NCI-H2107 (cell line): ENCODE measurements at regions not wholly inside any gene's neighbourhood (a gene's known extent, or its start where the extent isn't known, plus 50 kb on each side); places are given as distances from the start of the nearest gene placed in this dataset.
"Not testable (repeated sequence)": the region's sequence is repeated elsewhere in the genome, so short reads cannot be mapped to it uniquely, and the experiment has no call there.

Experiments used
- DNase-seq: peaks from one replicate; lab custom pipeline; 2025; lab: John Stamatoyannopoulos, UW

DNA sequence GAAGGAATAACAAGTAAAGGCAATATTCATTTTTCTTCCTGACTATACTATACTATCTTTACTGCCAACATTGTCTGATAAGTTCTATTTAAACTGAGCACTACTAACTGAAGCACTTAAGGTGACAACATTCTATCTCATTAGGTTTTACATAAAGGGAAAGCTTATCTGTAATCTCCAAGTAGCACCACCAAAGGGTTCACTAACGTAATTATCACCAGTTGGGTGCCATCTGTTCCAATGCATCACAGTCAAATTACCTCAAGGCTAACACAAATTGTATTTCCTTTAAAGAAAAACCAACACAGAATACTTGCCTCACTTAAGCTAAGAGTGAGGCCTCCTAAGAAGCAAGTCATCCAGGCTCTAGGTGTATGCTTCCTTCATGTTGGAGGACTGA is 453.8 kb downstream of the RAP2B start:
- DNase-seq: no peak

DNA sequence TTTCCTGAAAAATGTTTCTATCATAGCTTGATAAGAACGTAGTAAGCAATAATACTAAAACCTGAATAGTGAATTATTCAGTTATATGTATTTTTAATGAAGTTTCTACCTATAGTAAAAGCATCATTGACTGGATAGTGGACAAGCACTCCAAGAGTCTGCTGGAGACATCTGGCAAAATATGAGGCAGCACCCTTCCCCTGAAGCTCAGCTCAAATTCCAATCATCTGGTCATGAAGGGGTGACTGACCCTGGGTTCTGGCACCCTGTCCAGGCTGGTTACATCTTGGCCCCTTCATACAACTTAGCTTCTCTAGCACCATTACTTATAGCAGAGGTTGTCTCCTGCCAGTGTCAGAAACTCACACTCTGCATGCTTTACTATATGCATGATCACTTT is 455.4 kb downstream of the RAP2B start:
- DNase-seq: no peak

DNA sequence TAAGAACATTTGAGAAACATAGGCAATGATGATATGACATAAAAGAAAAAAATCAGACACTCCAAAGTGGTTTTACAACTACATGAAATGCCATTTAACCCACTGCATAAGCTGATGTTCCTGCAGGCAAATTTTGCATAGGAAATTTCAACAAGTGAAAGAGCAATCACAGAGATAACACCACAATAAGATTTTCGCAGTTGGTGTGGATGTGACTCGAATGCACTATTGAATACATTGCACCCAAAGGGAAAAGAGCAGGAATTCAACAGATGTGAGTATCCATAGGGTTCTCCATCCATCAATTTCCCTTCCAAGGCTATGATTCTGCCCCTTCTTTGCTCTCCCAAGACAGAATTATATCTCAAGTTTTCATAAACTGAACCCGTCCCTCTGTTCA is 456.1 kb downstream of the RAP2B start:
- no peak for DNase-seq

DNA sequence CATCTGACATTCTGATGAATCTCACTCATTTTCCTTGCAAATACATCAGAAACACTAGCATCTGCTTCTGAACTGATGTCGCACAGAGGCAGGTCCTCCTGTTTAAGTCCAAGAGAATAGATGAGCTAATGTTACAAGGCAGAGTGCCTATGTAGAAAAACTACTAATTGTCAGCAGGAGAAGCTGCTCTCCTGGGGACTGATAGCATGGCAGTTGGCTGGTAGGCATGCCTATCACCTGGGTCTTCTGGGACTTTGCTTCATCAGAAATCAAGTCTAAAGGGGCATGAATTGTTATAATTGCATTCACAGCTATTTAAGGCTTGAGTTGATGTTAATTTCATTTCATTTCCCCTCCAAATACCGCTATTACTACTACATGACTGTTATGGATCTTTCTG is 457.2 kb downstream of the RAP2B start:
- DNase-seq: no peak

DNA sequence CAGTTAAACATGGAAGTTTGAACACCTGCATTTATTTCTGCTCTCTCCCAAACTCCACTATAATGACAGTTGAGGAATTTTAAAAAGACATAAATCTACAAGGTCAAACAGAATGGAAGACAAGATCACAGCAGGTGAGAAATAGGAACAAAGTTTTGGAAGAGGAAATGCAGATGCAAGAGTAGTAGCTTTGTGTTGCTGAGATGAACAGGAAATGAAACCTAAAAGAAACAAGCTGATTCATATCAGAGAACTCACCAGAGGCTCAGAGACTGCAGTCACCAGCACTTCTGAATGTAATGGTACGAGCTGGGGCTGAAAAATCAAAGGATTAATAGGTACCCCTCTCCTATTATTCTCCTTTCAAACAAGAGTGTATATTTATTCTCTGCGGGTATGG is 459.9 kb downstream of the RAP2B start:
- no peak for DNase-seq

DNA sequence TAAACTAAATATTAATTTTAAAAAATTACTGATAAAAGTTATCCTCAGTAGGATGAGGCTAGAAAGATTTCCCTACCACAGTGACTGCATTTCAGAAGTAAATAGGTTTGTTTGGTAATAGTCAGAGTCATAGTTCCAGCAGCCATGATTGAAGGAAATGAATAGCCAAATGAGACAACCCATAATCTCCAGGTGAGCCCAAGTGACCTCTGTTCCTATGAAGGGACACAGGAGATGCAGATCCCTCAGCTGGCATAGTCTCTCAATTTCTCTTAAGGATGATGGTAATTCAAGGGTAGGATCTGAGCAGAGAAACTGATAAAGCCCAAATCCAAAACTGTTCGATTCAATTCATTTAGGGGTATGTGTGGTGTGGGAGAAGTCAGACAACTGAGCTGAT is 461.8 kb downstream of the RAP2B start:
- DNase-seq: no peak

DNA sequence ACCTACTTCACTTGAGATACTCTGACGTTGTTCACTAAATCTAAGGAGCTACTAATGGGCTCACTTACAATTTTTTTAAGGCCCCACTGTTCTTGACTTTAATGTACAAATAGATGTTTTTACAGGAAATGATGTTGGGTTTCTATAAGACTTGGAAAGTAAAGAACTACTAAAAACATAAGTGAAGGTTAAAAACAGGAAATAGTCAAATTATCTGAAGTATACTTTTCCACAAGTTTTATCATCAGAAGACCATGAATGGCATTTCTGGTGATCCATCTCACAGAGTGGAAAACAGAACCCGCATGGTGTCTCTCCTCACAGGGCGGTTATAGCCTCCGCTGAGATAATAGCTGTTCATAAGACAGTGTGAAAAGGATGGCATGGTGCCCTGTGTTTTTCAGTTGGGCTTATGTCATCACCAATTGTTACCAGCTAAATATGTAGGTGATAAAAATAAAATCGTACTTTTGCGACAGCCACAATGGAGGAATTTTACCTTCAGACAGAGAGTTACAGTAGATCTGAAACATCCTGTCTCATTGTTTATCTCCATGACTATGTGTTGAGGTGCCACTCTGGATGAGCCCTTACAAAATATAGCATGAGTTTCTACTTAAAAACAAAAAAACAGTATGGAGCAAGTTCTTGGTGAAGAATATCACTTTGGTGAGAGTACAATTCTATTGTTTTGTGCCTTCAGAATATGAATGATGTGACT is 462.4 kb downstream of the RAP2B start:
- no peak for DNase-seq

DNA sequence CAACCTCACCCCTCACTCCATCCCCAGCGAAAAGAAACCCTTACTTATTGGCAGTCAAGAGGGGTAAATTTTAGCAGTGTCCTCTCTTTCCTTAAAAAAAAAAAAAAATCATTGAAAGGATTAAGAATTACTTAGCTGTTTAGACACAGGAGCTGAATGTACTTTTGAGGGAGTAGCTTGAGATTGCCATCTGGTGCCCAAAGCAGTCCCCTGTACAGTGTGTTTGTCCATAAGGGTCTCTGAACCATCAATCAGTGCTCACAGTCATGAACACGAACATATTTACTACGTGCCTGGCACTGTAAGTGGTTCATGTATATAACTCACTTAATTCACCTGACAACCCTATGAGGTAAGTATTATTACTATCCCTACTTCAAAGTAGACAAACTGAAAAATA is 463.5 kb downstream of the RAP2B start:
- no peak for DNase-seq

DNA sequence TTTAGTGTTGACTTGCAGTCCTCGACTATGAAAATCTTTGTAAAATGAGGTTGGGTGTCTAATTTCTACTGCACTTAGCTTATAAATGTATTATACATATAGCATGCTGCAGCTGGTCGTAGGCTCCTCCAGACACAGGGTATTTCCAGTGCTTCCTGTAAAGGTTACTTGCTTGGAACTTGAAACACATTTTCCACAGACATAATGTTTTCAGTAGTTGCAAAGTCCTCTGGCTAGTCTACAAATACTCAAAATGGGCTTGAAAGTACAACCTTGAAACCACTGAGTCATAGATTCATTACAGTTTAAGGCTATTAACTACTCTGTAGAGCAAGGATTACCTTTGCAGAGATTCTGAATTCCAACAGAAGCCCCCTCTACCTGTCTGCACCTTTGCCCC is 464.1 kb downstream of the RAP2B start:
- DNase-seq: no peak

DNA sequence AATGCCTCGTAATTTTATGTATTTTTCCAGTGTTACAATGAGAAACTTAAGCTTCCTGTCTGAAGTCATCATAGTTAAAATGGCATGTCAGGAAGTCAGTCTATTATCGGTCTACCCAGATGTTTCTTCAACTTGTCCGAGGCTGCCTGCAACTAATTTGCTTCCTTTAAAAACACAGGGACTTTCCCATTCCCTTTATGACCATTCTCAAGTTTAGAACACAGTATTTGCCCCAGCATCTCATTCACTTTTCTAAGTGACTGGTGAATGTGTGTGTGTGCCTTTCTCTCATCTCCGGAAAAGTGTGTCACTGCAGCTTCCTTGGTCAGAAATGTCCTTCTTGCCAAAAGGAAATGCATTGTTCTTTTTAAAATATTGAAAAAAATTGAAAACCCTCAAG is 466.6 kb downstream of the RAP2B start:
- DNase-seq: no peak

DNA sequence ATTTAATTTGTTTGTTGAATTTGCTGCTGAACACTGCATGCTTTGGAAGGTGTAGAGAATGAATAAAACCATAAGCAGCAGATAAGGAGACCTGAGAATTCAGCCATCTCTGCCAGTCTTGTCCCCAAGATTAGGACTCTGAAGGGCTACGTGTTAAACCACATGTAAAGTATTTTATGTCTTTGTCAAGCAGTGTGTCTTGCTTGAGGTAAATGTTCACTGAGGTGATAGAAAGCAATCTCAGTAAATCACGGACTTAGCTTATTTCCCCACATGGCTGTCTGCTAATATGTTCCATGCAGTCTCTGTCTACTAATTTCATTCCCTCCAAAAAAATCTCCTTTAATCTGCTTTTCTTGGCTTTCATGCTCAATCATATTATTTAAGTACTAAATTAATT is 467.1 kb downstream of the RAP2B start:
- DNase-seq: no peak

DNA sequence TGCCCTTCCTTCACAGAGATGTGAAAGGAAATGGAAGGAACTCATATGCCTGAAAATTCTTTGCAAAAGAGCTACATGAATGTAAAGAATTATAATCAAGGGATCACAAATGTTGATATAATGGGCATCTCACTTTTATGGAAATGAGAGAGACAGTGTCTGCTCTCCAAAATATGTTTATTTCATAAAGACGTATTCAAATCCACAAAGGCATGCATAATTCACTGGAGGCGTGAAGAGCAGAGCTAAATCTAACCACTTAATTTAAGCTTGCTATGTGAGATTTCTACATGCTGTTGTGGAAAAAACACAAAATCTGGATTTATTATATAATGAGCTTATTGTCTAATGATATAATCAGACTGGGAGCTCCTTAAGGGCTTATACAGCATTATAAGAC is 469.1 kb downstream of the RAP2B start:
- no peak for DNase-seq

DNA sequence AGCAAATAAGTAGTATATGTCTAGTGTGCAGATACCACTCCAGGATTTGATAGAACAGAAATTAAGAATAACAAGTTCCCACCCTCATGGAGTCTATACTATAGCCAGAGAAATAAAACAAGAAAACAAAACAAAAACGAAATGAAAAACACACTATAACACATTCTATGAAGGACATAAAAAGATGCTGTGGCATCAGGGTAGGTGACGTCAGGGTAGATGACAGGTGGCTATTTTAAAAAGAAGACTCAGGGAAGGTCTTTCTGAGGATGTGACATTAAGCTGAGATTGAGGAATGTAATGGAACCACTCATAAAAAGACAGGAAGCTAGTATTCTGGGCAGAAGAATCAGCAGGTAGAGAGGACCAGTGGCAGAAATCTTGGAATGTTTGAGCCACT is 469.6 kb downstream of the RAP2B start:
- no peak for DNase-seq

DNA sequence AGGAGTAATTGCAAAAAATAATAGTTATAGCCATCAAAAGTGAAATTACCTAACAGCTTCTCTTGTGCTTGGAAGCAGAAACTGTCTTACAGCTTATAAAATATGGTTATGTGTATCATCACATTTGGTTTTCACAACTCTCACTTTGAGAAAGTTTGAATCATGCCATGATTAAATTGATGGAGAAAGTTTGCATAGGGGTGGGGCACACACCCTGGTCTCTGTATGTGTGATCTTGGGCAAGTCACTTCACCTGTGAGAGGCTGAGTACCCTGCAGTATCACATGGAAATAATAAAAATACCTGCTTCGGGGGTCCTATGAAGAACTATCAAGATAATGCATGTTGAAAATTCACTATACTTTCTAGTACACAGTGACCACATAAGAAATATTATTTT is 471.4 kb downstream of the RAP2B start:
- no peak for DNase-seq

DNA sequence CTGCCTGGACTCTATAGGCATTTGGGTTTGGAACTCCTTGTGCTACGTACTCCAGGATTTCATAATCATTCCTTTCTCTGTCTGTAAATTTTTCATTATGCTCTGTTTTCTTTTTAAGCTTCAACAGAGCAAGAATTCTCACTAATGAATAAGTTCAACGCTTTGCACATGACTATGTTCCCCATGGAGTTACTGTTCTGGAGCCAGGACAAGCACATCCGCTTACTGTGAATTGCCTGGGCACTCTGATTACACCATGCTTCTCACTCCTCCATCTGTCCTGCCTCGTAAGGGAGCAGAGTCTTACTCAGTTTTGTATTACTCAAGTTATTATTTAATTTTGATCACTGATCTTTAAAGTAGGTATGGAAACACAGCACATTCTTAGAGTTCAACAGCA is 472.7 kb downstream of the RAP2B start:
- no peak for DNase-seq

DNA sequence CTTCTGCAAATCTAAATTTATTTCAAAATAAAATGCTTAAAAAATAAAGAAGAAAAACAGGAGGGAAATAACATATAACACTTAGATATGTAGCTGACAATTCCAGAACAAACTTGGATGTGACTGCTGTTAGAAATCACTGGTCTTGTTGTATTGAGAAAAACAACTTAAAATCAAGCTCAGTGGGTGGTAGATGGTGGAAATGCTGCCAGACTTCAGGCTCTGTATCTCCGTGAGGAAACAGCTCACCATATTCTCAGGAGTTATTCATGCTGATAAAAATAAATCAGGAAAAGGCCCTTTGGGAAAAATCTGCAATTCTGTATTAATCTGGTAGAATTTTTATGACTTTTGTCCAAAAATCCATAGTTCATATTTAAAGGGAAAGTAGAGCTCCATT is 477.6 kb downstream of the RAP2B start:
- DNase-seq: no peak

DNA sequence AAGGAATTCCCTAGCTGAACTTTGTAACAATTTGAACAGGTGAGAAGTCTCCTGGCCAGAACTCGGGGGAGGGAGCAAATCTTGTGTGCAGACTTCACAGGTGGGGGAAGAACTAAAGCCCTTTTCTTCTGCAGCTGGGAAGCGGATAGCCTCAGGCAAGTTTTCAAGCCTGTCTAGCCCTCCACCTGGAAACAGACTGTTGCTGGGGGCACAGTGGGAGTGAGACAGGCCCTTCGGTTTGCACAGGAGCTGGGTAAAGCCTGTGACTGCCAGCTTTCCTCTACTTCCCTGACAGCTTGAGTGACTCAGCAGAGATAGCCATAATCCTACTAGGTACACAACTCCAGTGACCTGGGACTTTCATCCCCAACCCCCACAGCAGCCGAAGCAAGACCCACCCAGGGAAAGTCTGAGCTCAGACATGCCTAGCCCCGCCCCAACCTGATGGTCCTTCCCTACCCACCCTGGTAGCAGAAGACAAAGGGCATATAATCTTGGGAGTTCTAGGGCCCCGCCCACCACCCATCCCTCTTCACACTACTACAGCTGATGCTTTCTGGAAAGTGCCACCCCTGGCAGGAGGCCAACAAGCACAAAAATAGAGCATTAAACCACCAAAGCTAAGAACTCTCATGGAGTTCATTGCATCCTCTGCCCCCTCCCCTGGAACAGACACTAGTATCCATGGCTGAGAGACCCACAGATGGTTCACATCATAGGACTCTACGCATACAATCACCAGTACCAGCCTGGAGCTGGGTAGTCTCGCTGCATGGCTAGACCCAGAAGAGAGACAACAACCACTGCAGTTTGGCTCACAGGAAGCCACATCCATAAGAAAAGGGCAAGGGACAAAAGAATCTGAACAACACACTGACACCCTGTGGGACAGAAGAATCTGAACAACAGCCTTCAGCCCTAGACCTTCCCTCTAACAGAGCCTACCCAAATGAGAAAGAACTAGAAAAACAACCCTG is 479.0 kb downstream of the RAP2B start:
- DNase-seq: no peak

DNA sequence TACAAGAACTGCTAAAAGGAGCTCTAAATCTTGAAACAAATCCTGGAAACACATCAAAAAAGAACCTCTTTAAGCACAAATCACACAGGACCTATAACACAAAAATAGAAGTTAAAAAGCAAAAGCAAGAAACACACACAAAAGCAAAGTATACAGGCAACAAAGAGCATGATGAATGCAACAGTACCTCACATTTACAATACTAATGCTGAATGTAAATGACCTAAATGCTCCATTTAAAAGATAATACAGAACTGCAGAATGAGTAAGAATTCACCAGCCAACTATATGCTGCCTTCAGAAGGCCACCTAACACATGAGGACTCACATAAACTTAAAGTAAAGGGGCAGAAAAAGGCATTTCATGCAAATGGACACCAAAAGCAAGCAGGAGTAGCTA is 478.6 kb upstream of the ARHGEF26 start:
- DNase-seq: not testable (repeated sequence)

DNA sequence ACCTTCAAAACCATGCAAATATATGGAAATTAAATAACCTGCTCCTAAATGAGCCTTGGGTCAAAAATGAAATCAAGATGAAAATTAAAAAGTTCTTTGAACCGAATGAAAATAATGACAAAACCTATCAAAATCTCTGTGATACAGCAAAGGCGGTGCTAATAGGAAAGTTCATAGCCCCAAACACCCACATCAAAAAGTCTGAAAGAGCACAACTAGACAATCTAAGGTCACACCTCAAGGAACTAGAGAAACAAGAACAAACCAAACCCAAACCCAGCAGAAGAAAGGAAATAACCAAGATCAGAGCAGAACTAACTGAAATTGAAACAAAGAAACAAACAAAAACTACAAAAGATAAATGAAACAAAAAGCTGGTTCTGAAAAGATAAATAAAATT is 477.7 kb upstream of the ARHGEF26 start:
- not testable (repeated sequence) for DNase-seq

DNA sequence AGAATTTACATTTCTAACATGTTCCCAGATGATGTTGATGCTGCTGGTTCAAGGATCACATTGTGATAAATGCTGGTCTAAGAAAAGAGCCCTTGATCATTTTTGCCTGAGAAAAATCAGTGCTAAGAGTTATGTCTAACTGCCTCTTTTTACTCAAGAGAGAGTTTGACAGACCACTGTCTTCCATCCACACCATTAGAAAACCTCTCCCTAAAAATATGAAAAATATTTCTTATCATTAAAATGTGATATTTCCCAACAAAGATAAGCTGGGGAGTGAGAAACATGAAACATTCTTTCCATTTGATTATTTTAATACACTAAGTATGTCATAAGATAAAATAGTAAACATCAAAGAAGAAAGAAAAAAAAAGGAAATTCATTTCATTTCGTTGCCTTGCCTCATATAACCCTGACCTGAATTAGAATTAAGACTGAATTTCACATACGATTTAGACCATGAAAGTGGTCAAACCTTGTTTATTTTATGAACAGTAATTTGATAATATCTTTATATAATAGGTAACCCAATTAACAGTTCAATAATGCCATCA is 471.8 kb upstream of the ARHGEF26 start:
- no peak for DNase-seq

DNA sequence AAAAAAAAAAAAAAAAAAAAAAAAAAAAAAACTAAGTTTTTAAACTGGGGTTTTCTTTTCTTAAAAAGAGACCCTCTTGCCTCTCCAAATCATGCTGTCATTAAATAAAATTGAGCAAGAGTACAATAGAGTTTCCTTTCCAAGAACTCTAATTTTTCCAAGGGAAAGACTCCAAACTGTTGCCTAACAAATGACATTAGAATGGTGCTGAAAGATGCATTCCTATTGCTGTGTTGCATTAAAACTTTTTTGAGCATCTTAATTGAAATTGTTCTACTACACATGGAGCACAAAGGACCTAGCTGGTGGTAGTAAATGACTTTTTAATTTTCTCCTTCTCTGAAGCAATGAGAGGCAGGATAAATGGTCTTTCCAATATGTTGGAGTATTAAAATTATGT is 469.1 kb upstream of the ARHGEF26 start:
- DNase-seq: no peak

DNA sequence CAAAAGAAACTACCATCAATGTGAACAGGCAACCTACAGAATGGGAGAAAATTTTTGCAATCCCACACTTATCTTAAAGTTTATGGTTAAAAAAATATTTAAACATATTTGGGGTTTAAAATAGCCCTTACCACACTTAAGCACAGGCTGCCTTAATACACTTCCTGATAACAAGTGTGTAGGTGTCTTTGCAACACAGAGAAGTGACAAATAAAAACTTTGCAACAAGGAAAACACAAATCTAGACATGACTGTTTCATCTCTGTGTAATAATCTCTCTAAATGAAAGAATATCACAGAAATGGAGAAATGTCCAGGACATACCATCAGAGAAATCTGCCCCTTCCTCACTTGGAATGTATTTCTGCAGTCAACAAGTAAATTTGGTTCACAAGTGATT is 464.1 kb upstream of the ARHGEF26 start:
- DNase-seq: no peak

DNA sequence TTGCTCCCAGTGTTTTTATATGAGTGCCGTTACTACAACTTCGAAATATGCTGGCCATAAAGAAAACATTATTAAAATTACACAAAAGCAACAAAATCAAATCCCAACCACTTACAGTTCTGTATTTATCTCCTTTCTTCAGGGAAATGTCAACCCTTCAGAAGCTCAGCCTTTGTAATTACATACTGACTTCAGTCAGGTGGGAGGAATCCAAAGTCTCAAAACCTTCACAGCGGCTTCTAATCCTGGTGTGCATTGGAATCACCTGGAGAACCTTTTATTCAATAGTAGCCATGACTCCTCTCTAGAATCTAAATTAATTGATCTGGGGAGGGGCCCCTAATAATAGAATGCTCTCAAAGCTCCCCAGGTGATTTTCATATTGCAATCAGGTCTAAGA is 463.7 kb upstream of the ARHGEF26 start:
- DNase-seq: no peak
